Embryonic facial prominence (tissue), 1 donor: ENCODE measurements at regions not wholly inside any gene's neighbourhood (a gene's known extent, or its start where the extent isn't known, plus 50 kb on each side); places are given as distances from the start of the nearest gene placed in this dataset.

Source experiments
- DNase-seq: peaks from one replicate; pipeline ENCODE4 v3.0.0-alpha.2; 2016; ENCODE audit errors: extremely low spot score

- no peak for DNase-seq
Observed at GRCh38 chr13:72004246-72004645, 137.2 kb upstream of the DACH1 start.

- no peak for DNase-seq
Observed at GRCh38 chr13:71998223-71998622, 131.2 kb upstream of the DACH1 start.

GRCh38 chr13:71979616-71980015, 112.6 kb upstream of the DACH1 start:
- no peak for DNase-seq

GRCh38 chr13:71977028-71977427, 110.0 kb upstream of the DACH1 start:
- DNase-seq: no peak

GRCh38 chr13:71967990-71968389, 101.0 kb upstream of the DACH1 start:
- no peak for DNase-seq

- no peak for DNase-seq
Observed at GRCh38 chr13:71964491-71965100, 97.6 kb upstream of the DACH1 start.

- no peak for DNase-seq
Observed at GRCh38 chr13:71962735-71963134, 95.7 kb upstream of the DACH1 start.

GRCh38 chr13:71962126-71962525, 95.1 kb upstream of the DACH1 start:
- DNase-seq: no peak

GRCh38 chr13:71949441-71949840, 82.4 kb upstream of the DACH1 start:
- DNase-seq: no peak

GRCh38 chr13:71939186-71939585, 72.2 kb upstream of the DACH1 start:
- DNase-seq: no peak

GRCh38 chr13:71935166-71935840, 68.3 kb upstream of the DACH1 start:
- no peak for DNase-seq

- DNase-seq: no peak
Observed at GRCh38 chr13:71924931-71925330, 57.9 kb upstream of the DACH1 start.

- no peak for DNase-seq
Observed at GRCh38 chr13:71922194-71922593, 55.2 kb upstream of the DACH1 start.
